ENCODE measurements at regions not wholly inside any gene's neighbourhood (a gene's known extent, or its start where the extent isn't known, plus 50 kb on each side); places are given as distances from the start of the nearest gene placed in this dataset.

- Histone ChIP-seq H3K4me1 (ENCODE audit: control insufficient read depth, insufficient read depth, low read length) (no peaks in the 10 kb centered on the region), H3K27ac (ENCODE audit: low read length) (no peak overlapping the region), H3K27me3 (ENCODE audit: control insufficient read depth, insufficient read depth, low read length) (no peaks in the 10 kb centered on the region), H3K36me3 (ENCODE audit: control insufficient read depth, insufficient read depth, low read length) (no peaks in the 10 kb centered on the region), H3K4me3 (ENCODE audit: low read depth in 2 of 2, low read length in 2 of 2) (no peak overlapping the region), H3K9me3 (ENCODE audit: control insufficient read depth, insufficient read depth, low read depth, low read length) (no peaks in the 10 kb centered on the region)
- in situ Hi-C loops (cut with HindIII; ENCODE audit: low pct_unique_long_range_greater_than_20kb, low sequenced_read_pairs) = no loop called here
- no TSS peak for BruUV-seq (replicated peaks)
- TF ChIP-seq CTCF (IDR thresholded peaks at IDR 0.05) (no peak), TCF7L2 (IDR thresholded peaks at IDR 0.05; ENCODE audit: low read depth, low read length) (no peak), SIN3A (IDR thresholded peaks at IDR 0.05; ENCODE audit: borderline replicate concordance, insufficient read depth, low read depth, low read length) (no peak), REST (IDR thresholded peaks at IDR 0.05; ENCODE audit: insufficient read depth in 1 of 2, low read depth in 2 of 2, low read length in 1 of 2) (no peak), POLR2AphosphoS5 (IDR thresholded peaks at IDR 0.05; ENCODE audit: low read depth, low read length) (no peak)
- POLR2A ChIA-PET = no interaction called here
- intact Hi-C loops (cut with micrococcal nuclease; ENCODE audit: unreplicated experiment) = no loop called here
- no peak for ATAC-seq
- no peak for DNase-seq (ENCODE audit: low read depth, low spot score)
- CTCF ChIA-PET = no interaction called here
Observed at GRCh38 chr2:67217398-67217797, 179.7 kb upstream of the ETAA1 start.

- in situ Hi-C loops (cut with HindIII; ENCODE audit: low pct_unique_long_range_greater_than_20kb, low sequenced_read_pairs) (no loop called here), intact Hi-C loops (cut with micrococcal nuclease; ENCODE audit: unreplicated experiment) (no loop called here)
- Histone ChIP-seq H3K27me3 (ENCODE audit: control insufficient read depth, insufficient read depth, low read length) (no peaks in the 10 kb centered on the region), H3K4me1 (ENCODE audit: control insufficient read depth, insufficient read depth, low read length) (no peaks in the 10 kb centered on the region), H3K9me3 (ENCODE audit: control insufficient read depth, insufficient read depth, low read depth, low read length) (no peaks in the 10 kb centered on the region), H3K4me3 (ENCODE audit: low read depth in 2 of 2, low read length in 2 of 2) (no peak overlapping the region), H3K27ac (ENCODE audit: low read length) (no peak overlapping the region), H3K36me3 (ENCODE audit: control insufficient read depth, insufficient read depth, low read length) (no peaks in the 10 kb centered on the region)
- no peak for TF ChIP-seq REST (IDR thresholded peaks at IDR 0.05; ENCODE audit: insufficient read depth in 1 of 2, low read depth in 2 of 2, low read length in 1 of 2)
- TF ChIP-seq CTCF (IDR thresholded peaks at IDR 0.05) = no peak
- TF ChIP-seq POLR2AphosphoS5 (IDR thresholded peaks at IDR 0.05; ENCODE audit: low read depth, low read length) = no peak
- TF ChIP-seq SIN3A (IDR thresholded peaks at IDR 0.05; ENCODE audit: borderline replicate concordance, insufficient read depth, low read depth, low read length) = no peak
- no peak for TF ChIP-seq TCF7L2 (IDR thresholded peaks at IDR 0.05; ENCODE audit: low read depth, low read length)
- ATAC-seq = no peak
- no TSS peak for BruUV-seq (replicated peaks)
- no peak for DNase-seq (ENCODE audit: low read depth, low spot score)
- POLR2A ChIA-PET = no interaction called here
- CTCF ChIA-PET = no interaction called here
Observed at GRCh38 chr2:67218056-67218455, 179.1 kb upstream of the ETAA1 start.
